Esophagus squamous epithelium (tissue), 4 donors: ENCODE measurements at regions not wholly inside any gene's neighbourhood (a gene's known extent, or its start where the extent isn't known, plus 50 kb on each side); places are given as distances from the start of the nearest gene placed in this dataset.

Experiments used
- CTCF ChIP-seq, 6 experiments: fragments of 450-650 bp in 4 of 6; fragments of 200-600 bp in 2 of 6; sonication (generic) in 2 of 6; IDR thresholded peaks; one replicate each; pipeline ENCODE4 v1.5.1; 2016 to 2019; ENCODE audit warnings: antibody characterized with exemption in 6 of 6, mild to moderate bottlenecking in 4 of 6, moderate library complexity in 4 of 6
- POLR2A ChIP-seq, 4 donors: fragments of 450-650 bp; IDR thresholded peaks; one replicate each; pipeline ENCODE4 v1.6.1; 2017; ENCODE audit warnings: antibody characterized with exemption in 4 of 4, mild to moderate bottlenecking in 4 of 4, moderate library complexity in 3 of 4

GRCh38 chr6:68039641-68040311, 595.3 kb upstream of the ADGRB3 start:
- TF ChIP-seq CTCF (IDR thresholded peaks at IDR 0.05): no peak
- no peak for TF ChIP-seq POLR2A (IDR thresholded peaks at IDR 0.05)
